Central memory CD8-positive, alpha-beta T cell (primary cell): ENCODE measurements at regions not wholly inside any gene's neighbourhood (a gene's known extent, or its start where the extent isn't known, plus 50 kb on each side); places are given as distances from the start of the nearest gene placed in this dataset.

Experiments
- ATAC-seq: fragments of 150-1000 bp; cut with Tn5 transposase; replicated peaks from 2 replicates; pipeline ENCODE4 v1.10.0; 2022; ENCODE audit warnings: mild to moderate bottlenecking, moderate FRiP score, moderate number of reproducible peaks; ENCODE audit not compliant: poor library complexity, severe bottlenecking; ENCODE audit errors: extremely low read depth
- DNase-seq, 2 donors: peaks; one replicate each; pipeline ENCODE4 v3.0.0; 2021; ENCODE audit warnings: low spot score in 2 of 2
- H3K27ac Mint-ChIP-seq: one replicate; pipeline ENCODE4 v1.8.0; 2022; ENCODE audit warnings: low read depth, mild to moderate bottlenecking, moderate library complexity, mixed read lengths
- H3K27me3 Mint-ChIP-seq: one replicate; pipeline ENCODE4 v1.8.0; 2022; ENCODE audit warnings: mixed read lengths
- H3K36me3 Mint-ChIP-seq: one replicate; pipeline ENCODE4 v1.8.0; 2022; ENCODE audit warnings: mild to moderate bottlenecking, moderate library complexity, mixed read lengths; ENCODE audit not compliant: insufficient read depth
- H3K4me1 Mint-ChIP-seq: one replicate; pipeline ENCODE4 v1.8.0; 2022; ENCODE audit warnings: mixed read lengths
- H3K4me3 Mint-ChIP-seq: one replicate; pipeline ENCODE4 v1.8.0; 2022; ENCODE audit warnings: mild to moderate bottlenecking, moderate library complexity, mixed read lengths
- H3K9me3 Mint-ChIP-seq: one replicate; pipeline ENCODE4 v1.8.0; 2022; ENCODE audit warnings: mixed read lengths

GRCh38 chr6:157768304-157768703 is 54.7 kb upstream of the SNX9 start:
- Mint-ChIP-seq H3K27me3 (peaks cover 30% of the 10 kb centered on the region), H3K4me1 (peaks cover 20% of the 10 kb centered on the region), H3K4me3 (no peak overlapping the region), H3K36me3 (peaks cover 2% of the 10 kb centered on the region), H3K9me3 (no peaks in the 10 kb centered on the region), H3K27ac (no peak overlapping the region)
- DNase-seq, result no peak
- ATAC-seq, result no peak

DNA sequence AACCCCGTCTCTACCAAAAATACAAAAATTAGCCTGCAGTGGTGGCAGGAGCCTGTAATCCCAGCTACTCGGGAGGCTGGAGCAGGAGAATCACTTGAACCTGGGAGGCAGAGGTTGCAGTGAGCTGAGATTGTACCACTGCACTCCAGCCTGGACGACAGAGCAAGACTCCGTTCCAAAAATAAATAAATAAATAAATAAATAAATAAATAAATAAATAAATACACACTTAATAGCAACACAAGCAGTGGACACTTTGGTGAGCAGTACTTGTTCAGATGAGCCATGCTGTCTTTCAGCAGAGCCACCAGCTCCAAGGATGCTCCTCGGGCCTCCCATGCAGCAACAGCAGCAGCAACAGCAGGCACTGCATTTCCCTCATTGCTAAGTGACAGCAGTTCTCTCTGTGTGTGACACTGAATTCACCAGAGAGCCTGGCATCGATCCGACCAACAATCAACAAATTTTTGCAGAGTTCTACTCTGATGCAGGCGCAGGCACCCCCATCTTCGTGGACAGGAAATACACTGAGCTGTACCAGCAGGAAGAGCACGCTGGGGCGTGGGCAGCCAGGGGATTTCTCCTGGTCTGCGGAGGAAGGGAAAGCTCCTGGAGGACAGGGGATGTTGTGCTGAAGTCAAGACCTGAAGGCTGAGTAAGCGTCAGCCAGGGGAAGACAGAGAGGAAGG is 54.0 kb upstream of the SNX9 start:
- Mint-ChIP-seq H3K4me1 (peaks cover 20% of the 10 kb centered on the region), H3K36me3 (peaks cover 2% of the 10 kb centered on the region), H3K4me3 (no peak overlapping the region), H3K9me3 (no peaks in the 10 kb centered on the region), H3K27ac (peak overlapping the region; percentile 50), H3K27me3 (peaks cover 37% of the 10 kb centered on the region)
- ATAC-seq (no peak), DNase-seq (no peak)

DNA sequence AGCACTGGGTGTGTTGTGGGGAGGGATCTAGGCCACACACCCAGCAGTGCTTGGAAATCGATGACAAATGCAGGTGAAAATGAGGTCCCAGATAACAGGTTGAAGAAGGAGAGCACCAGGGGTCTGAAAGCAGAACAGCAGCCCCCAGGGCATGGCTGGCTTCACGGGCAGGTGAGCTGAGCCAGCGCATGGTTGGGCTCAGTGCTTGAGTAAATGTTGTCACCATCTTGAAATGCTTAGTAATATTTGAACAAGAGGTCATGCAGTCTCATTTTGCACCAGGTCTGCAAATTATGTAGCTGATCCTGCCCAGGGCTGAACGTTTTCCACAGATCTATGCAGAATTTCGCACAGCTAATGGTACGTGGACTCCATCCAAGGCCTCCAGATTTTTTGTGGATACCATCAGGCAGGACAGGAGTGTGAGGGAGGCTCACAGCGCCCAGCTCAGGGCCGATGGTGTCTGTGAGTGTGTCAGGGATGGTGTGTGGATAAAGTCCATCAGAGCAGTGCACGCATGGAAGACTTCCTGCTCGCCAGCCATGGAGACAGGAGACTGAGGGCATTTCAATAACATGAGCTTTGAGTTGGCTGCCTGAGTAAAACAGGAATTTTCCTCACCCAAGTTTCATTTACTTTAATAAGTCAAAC is 53.1 kb upstream of the SNX9 start:
- ATAC-seq (no peak), DNase-seq (no peak)
- Mint-ChIP-seq H3K36me3 (no peaks in the 10 kb centered on the region), H3K4me3 (no peak overlapping the region), H3K27ac (no peak overlapping the region), H3K9me3 (no peaks in the 10 kb centered on the region), H3K27me3 (peaks cover 41% of the 10 kb centered on the region), H3K4me1 (peaks cover 11% of the 10 kb centered on the region)

DNA sequence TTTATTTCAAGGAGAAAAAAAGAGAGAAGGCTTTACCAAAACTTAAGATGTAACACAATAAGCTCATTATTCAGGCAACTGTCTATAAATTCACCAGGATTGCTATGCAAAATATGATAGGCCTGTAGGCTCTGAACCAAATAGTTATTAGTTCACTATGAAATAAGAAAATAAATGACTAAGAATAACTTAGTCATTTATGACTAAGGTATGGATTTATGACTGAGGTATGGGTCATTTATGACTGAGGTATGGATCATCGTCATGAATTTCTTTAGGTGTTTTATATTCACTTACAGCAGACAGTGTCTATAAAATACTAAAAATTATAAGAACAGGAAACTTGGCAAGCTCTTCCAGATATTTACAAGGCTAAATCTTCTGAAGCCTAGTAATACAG is 52.1 kb upstream of the SNX9 start:
- Mint-ChIP-seq H3K4me3 (no peak overlapping the region), H3K4me1 (peaks cover 8% of the 10 kb centered on the region), H3K27ac (no peak overlapping the region), H3K9me3 (no peaks in the 10 kb centered on the region), H3K27me3 (peaks cover 41% of the 10 kb centered on the region), H3K36me3 (no peaks in the 10 kb centered on the region)
- DNase-seq (no peak), ATAC-seq (no peak)

DNA sequence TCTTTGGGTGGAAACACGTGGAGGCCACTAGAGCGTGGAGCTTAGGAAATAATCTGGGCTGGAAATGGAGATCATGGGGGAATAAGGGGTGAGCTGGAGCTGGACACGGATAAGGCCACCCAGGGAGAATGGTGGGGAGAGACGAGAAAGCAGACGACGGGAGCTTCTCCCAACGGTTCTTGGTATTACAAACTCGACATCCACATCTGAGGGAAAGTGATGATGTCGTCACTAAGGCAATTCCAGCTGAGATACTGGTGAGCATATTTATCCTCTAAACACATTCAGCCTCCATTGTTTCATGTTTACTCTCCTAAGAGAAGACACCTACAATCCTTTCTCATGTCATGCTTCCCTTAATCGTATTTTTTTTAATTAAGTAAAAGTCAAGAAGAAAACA is 50.2 kb upstream of the SNX9 start:
- Mint-ChIP-seq H3K4me3 (no peak overlapping the region), H3K9me3 (no peaks in the 10 kb centered on the region), H3K27ac (peak overlapping the region; percentile 83), H3K36me3 (no peaks in the 10 kb centered on the region), H3K27me3 (peaks cover 41% of the 10 kb centered on the region), H3K4me1 (peaks cover 8% of the 10 kb centered on the region)
- DNase-seq (no peak), ATAC-seq (no peak)
